GM23338 (cell line): ENCODE measurements at regions not wholly inside any gene's neighbourhood (a gene's known extent, or its start where the extent isn't known, plus 50 kb on each side); places are given as distances from the start of the nearest gene placed in this dataset.

ENCODE experiments used
- ATAC-seq: fragments of 200-7000 bp; cut with Tn5 transposase; 3 replicates; pipeline ENCODE4 v1.9.1; 2020
- DNase-seq: peaks from one replicate; pipeline ENCODE4 v3.0.0-alpha.2; 2015; ENCODE audit warnings: low spot score
- H2AFZ ChIP-seq: fragments of 200-600 bp; sonication (generic); 2 replicates; pipeline ENCODE4 v1.8.0; 2016; ENCODE audit warnings: antibody characterized with exemption, mild to moderate bottlenecking, moderate library complexity
- H3F3A ChIP-seq: fragments of 200-600 bp; sonication (generic); replicated peaks from 2 replicates; pipeline ENCODE4 v1.8.0; 2017; ENCODE audit warnings: antibody characterized with exemption, mixed run types, low read depth
- H3K27ac ChIP-seq: fragments of 200-600 bp; sonication (generic); 2 replicates; pipeline ENCODE4 v1.6.1; 2016; ENCODE audit warnings: low read depth
- H3K27me3 ChIP-seq: fragments of 200-600 bp; sonication (generic); 2 replicates; pipeline ENCODE4 v1.8.0; 2016; ENCODE audit warnings: mild to moderate bottlenecking, mixed run types, moderate library complexity; ENCODE audit not compliant: insufficient read depth
- H3K36me3 ChIP-seq: fragments of 200-600 bp; sonication (generic); 2 replicates; pipeline ENCODE4 v1.8.0; 2016; ENCODE audit warnings: mild to moderate bottlenecking; ENCODE audit not compliant: insufficient read depth
- H3K4me1 ChIP-seq: fragments of 200-600 bp; sonication (generic); 2 replicates; pipeline ENCODE4 v1.8.0; 2016; ENCODE audit warnings: mild to moderate bottlenecking, moderate library complexity; ENCODE audit not compliant: insufficient read depth
- H3K4me2 ChIP-seq: fragments of 200-600 bp; sonication (generic); 2 replicates; pipeline ENCODE4 v1.7.1; 2017; ENCODE audit warnings: mixed run types
- H3K4me3 ChIP-seq: fragments of 200-600 bp; sonication (generic); 2 replicates; pipeline ENCODE4 v1.6.1; 2016; ENCODE audit warnings: mixed run types
- H3K79me2 ChIP-seq: fragments of 200-600 bp; sonication (generic); replicated peaks from 2 replicates; pipeline ENCODE4 v1.8.0; 2017; ENCODE audit warnings: mild to moderate bottlenecking; ENCODE audit not compliant: insufficient read depth
- H3K9me2 ChIP-seq: fragments of 200-600 bp; sonication (generic); 2 replicates; pipeline ENCODE4 v1.8.0; 2017; ENCODE audit not compliant: insufficient read depth
- H4K20me1 ChIP-seq: fragments of 200-600 bp; sonication (generic); replicated peaks from 2 replicates; pipeline ENCODE4 v1.8.0; 2017; ENCODE audit warnings: mild to moderate bottlenecking; ENCODE audit not compliant: insufficient read depth
- H3K27ac Mint-ChIP-seq: 2 replicates; pipeline ENCODE4 v1.8.0; 2020; ENCODE audit warnings: inconsistent platforms, mild to moderate bottlenecking, moderate library complexity, mixed read lengths
- H3K27me3 Mint-ChIP-seq: 3 replicates; pipeline ENCODE4 v1.8.0; 2022; ENCODE audit warnings: low read depth, mild to moderate bottlenecking, moderate library complexity, mixed read lengths, inconsistent platforms; ENCODE audit not compliant: insufficient read depth, poor library complexity
- H3K36me3 Mint-ChIP-seq: 3 replicates; pipeline ENCODE4 v1.8.0; 2021; ENCODE audit warnings: low read depth, mild to moderate bottlenecking, inconsistent platforms, moderate library complexity, mixed read lengths
- H3K4me1 Mint-ChIP-seq: 3 replicates; pipeline ENCODE4 v1.8.0; 2020; ENCODE audit warnings: mild to moderate bottlenecking, inconsistent platforms, mixed read lengths
- H3K4me3 Mint-ChIP-seq: 3 replicates; pipeline ENCODE4 v1.8.0; 2021; ENCODE audit warnings: moderate library complexity, mild to moderate bottlenecking, inconsistent platforms, mixed read lengths
- H3K9me3 Mint-ChIP-seq: 3 replicates; pipeline ENCODE4 v1.8.0; 2020; ENCODE audit warnings: moderate library complexity, mild to moderate bottlenecking, inconsistent platforms, mixed read lengths
- CREB1 ChIP-seq: fragments of 250-450 bp; sonication (Bioruptor Pico); IDR thresholded peaks from 2 replicates; pipeline ENCODE4 v1.5.0; 2020; ENCODE audit warnings: low read depth, mild to moderate bottlenecking, moderate library complexity
- EZH2phosphoT487 ChIP-seq: fragments of 200-600 bp; sonication (generic); IDR thresholded peaks from one replicate; pipeline ENCODE4 v1.8.1; 2018; ENCODE audit warnings: antibody characterized with exemption; ENCODE audit not compliant: unreplicated experiment
- JUNB ChIP-seq: IDR thresholded peaks from one replicate; pipeline ENCODE4 v1.6.1; 2016; ENCODE audit warnings: antibody characterized with exemption; ENCODE audit not compliant: unreplicated experiment
- NANOG ChIP-seq: IDR thresholded peaks from 2 replicates; pipeline ENCODE4 v1.6.1; 2016; ENCODE audit warnings: antibody characterized with exemption, borderline replicate concordance
- REST ChIP-seq: IDR thresholded peaks from one replicate; pipeline ENCODE4 v1.6.1; 2018; ENCODE audit warnings: antibody characterized with exemption; ENCODE audit not compliant: unreplicated experiment
- ZNF114 ChIP-seq: fragments of 250-450 bp; sonication (Bioruptor Pico); IDR thresholded peaks from 2 replicates; pipeline ENCODE4 v1.5.0; 2020; ENCODE audit warnings: mild to moderate bottlenecking, moderate library complexity
- TF ChIP-seq, protein P1 (sequence below): IDR thresholded peaks from 2 replicates; pipeline ENCODE4 v1.6.1; 2016; ENCODE audit warnings: antibody characterized with exemption

GRCh38 chr13:34124666-34125306, 306.8 kb downstream of the RFC3 start (continued):
- TF ChIP-seq EZH2phosphoT487, result no peak
- no peak for TF ChIP-seq ZNF114
- TF ChIP-seq, protein P1, sequence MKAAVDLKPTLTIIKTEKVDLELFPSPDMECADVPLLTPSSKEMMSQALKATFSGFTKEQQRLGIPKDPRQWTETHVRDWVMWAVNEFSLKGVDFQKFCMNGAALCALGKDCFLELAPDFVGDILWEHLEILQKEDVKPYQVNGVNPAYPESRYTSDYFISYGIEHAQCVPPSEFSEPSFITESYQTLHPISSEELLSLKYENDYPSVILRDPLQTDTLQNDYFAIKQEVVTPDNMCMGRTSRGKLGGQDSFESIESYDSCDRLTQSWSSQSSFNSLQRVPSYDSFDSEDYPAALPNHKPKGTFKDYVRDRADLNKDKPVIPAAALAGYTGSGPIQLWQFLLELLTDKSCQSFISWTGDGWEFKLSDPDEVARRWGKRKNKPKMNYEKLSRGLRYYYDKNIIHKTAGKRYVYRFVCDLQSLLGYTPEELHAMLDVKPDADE, result no peak
- no peak for TF ChIP-seq REST

DNA sequence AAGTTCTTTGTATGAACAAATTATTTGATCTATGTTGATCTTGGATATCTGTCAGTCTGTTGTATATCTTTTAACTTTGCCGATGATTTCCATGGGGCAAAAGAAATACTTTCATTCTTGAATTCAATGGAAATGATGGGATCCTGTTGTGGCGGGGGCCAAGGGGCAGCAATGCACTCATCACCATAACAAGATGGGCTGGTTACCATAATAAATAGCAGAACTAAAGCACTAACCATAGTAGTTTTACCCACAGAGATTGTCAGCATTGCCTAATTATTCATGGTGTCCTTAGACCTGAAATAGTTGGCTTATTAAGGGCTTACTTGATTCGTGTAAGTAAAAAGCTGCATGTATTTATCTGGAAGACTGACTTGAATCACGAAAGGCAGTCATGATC, 309.6 kb downstream of the RFC3 start:
- Mint-ChIP-seq H3K36me3 (no peaks in the 10 kb centered on the region; the same call in 2 of the 3 replicates), H3K27ac (peak overlapping the region; percentile 52; the same call in 1 of the 2 replicates), H3K4me3 (0 out of 3 replicates have a peak overlapping the region, but pooled peaks have one; percentile 33), H3K27me3 (no peaks in the 10 kb centered on the region), H3K4me1 (peaks cover 43% of the 10 kb centered on the region), H3K9me3 (no peaks in the 10 kb centered on the region)
- H4K20me1 ChIP-seq, result no peaks in the 10 kb centered on the region
- no peaks in the 10 kb centered on the region for H3K79me2 ChIP-seq
- 0 out of 2 replicates have a peak, but pooled peaks have one; percentile 43 for TF ChIP-seq NANOG
- TF ChIP-seq, protein P1, result no peak
- H3K4me3 ChIP-seq, result peak overlapping the region; percentile 19
- DNase-seq (peak; percentile 32), ATAC-seq (peak; percentile 67)
- H3K9me2 ChIP-seq, result peaks cover 3% of the 10 kb centered on the region; the same call in 1 of the 2 replicates
- H3K27me3 ChIP-seq, result no peaks in the 10 kb centered on the region
- peaks cover 57% of the 10 kb centered on the region for H3K4me1 ChIP-seq
- H3K27ac ChIP-seq, result no peak overlapping the region
- no peaks in the 10 kb centered on the region for H3K36me3 ChIP-seq
- no peak overlapping the region for H2AFZ ChIP-seq
- peak overlapping the region; percentile 45 for H3K4me2 ChIP-seq
- H3F3A ChIP-seq, result no peaks in the 10 kb centered on the region

GRCh38 chr13:34128661-34129060, 310.7 kb downstream of the RFC3 start:
- Histone ChIP-seq H3K4me2 (0 out of 2 replicates have a peak overlapping the region, but pooled peaks have one; percentile 45), H3K9me2 (peaks cover 3% of the 10 kb centered on the region; the same call in 1 of the 2 replicates), H2AFZ (no peak overlapping the region), H3F3A (no peaks in the 10 kb centered on the region), H3K4me1 (peaks cover 54% of the 10 kb centered on the region), H3K36me3 (no peaks in the 10 kb centered on the region), H3K27me3 (no peaks in the 10 kb centered on the region), H3K27ac (no peak overlapping the region), H3K79me2 (no peaks in the 10 kb centered on the region), H4K20me1 (no peaks in the 10 kb centered on the region), H3K4me3 (no peak overlapping the region)
- Mint-ChIP-seq H3K9me3 (no peaks in the 10 kb centered on the region), H3K27ac (no peak overlapping the region), H3K4me3 (no peak overlapping the region), H3K36me3 (no peaks in the 10 kb centered on the region), H3K27me3 (no peaks in the 10 kb centered on the region), H3K4me1 (peaks cover 39% of the 10 kb centered on the region)
- DNase-seq (no peak), ATAC-seq (no peak)
- TF ChIP-seq, protein P1, result no peak
- TF ChIP-seq JUNB (no peak), CREB1 (CRISPR knock-in tag) (no peak)
